ENCODE measurements at regions not wholly inside any gene's neighbourhood (a gene's known extent, or its start where the extent isn't known, plus 50 kb on each side); places are given as distances from the start of the nearest gene placed in this dataset.

- Histone ChIP-seq H3K4me1 (ENCODE audit: control insufficient read depth, insufficient read depth, low read length) (no peaks in the 10 kb centered on the region), H4K20me1 (ENCODE audit: control insufficient read depth, insufficient read depth) (no peaks in the 10 kb centered on the region), H3K9me3 (replicated peaks; ENCODE audit: control insufficient read depth, insufficient read depth, low read length) (no peaks in the 10 kb centered on the region), H3K79me2 (ENCODE audit: control insufficient read depth, insufficient read depth, low read length) (no peaks in the 10 kb centered on the region), H3K36me3 (ENCODE audit: control insufficient read depth in 2 of 2, insufficient read depth in 2 of 2, low read length in 1 of 2) (no peaks in the 10 kb centered on the region), H3K4me3 (no peak overlapping the region), H3K4me2 (ENCODE audit: control insufficient read depth, insufficient read depth) (no peak overlapping the region), H3K27me3 (replicated peaks in 1 of 2; ENCODE audit: control insufficient read depth in 2 of 2, insufficient read depth in 2 of 2, low read length in 1 of 2) (no peaks in the 10 kb centered on the region), H3K9ac (ENCODE audit: control insufficient read depth, insufficient read depth, low read length) (no peak overlapping the region), H3K27ac (ENCODE audit: control insufficient read depth, insufficient read depth) (no peak overlapping the region), H2AFZ (ENCODE audit: control insufficient read depth, low read depth, low read length) (no peak overlapping the region)
- ATAC-seq = no peak
- BruUV-seq (replicated peaks) = no TSS peak
- no peak for DNase-seq (ENCODE audit: low read depth, low spot score)
- TF ChIP-seq ZZZ3 (IDR thresholded peaks at IDR 0.05; ENCODE audit: control insufficient read depth, insufficient read length, low read depth) (no peak), SRF (IDR thresholded peaks at IDR 0.05; ENCODE audit: low read depth in 2 of 2, low read length in 2 of 2) (no peak), NFYA (IDR thresholded peaks at IDR 0.05; ENCODE audit: borderline replicate concordance, low read depth, low read length) (no peak), CHD2 (IDR thresholded peaks at IDR 0.05; ENCODE audit: borderline replicate concordance, low read depth, low read length) (no peak), ZNF687 (IDR thresholded peaks at IDR 0.05) (no peak), ZNF24 (IDR thresholded peaks at IDR 0.05) (no peak), RAD51 (IDR thresholded peaks at IDR 0.05) (no peak), WRNIP1 (IDR thresholded peaks at IDR 0.05; ENCODE audit: borderline replicate concordance, low read depth, low read length) (no peak), JUNB (IDR thresholded peaks at IDR 0.05) (no peak), CBX3 (IDR thresholded peaks at IDR 0.05; ENCODE audit: borderline replicate concordance, low read depth) (no peak), CHD4 (IDR thresholded peaks at IDR 0.05) (no peak)
- TF ChIP-seq, protein P1, sequence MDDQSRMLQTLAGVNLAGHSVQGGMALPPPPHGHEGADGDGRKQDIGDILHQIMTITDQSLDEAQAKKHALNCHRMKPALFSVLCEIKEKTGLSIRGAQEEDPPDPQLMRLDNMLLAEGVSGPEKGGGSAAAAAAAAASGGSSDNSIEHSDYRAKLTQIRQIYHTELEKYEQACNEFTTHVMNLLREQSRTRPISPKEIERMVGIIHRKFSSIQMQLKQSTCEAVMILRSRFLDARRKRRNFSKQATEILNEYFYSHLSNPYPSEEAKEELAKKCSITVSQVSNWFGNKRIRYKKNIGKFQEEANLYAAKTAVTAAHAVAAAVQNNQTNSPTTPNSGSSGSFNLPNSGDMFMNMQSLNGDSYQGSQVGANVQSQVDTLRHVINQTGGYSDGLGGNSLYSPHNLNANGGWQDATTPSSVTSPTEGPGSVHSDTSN (IDR thresholded peaks at IDR 0.05; ENCODE audit: insufficient replicate concordance, low read depth, low read length) = no peak
- TF ChIP-seq, protein P2, sequence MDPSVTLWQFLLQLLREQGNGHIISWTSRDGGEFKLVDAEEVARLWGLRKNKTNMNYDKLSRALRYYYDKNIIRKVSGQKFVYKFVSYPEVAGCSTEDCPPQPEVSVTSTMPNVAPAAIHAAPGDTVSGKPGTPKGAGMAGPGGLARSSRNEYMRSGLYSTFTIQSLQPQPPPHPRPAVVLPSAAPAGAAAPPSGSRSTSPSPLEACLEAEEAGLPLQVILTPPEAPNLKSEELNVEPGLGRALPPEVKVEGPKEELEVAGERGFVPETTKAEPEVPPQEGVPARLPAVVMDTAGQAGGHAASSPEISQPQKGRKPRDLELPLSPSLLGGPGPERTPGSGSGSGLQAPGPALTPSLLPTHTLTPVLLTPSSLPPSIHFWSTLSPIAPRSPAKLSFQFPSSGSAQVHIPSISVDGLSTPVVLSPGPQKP (IDR thresholded peaks at IDR 0.05; ENCODE audit: low read depth, low read length) = no peak
- TF ChIP-seq, protein P3, sequence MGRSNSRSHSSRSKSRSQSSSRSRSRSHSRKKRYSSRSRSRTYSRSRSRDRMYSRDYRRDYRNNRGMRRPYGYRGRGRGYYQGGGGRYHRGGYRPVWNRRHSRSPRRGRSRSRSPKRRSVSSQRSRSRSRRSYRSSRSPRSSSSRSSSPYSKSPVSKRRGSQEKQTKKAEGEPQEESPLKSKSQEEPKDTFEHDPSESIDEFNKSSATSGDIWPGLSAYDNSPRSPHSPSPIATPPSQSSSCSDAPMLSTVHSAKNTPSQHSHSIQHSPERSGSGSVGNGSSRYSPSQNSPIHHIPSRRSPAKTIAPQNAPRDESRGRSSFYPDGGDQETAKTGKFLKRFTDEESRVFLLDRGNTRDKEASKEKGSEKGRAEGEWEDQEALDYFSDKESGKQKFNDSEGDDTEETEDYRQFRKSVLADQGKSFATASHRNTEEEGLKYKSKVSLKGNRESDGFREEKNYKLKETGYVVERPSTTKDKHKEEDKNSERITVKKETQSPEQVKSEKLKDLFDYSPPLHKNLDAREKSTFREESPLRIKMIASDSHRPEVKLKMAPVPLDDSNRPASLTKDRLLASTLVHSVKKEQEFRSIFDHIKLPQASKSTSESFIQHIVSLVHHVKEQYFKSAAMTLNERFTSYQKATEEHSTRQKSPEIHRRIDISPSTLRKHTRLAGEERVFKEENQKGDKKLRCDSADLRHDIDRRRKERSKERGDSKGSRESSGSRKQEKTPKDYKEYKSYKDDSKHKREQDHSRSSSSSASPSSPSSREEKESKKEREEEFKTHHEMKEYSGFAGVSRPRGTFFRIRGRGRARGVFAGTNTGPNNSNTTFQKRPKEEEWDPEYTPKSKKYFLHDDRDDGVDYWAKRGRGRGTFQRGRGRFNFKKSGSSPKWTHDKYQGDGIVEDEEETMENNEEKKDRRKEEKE (IDR thresholded peaks at IDR 0.05) = no peak
- ChIA-PET SMC1A (ENCODE audit: uncharacterized antibody, unreplicated experiment) (interaction anchor here (0.9 kb wide), 1 partner anchor 9 kb away, joined by 4 read pairs; no protein-coding TSS in a partner anchor), CTCF (interaction anchor here (0.5 to 1.6 kb wide), 3 partner anchors 9 to 925 kb away, joined by 3 to 4 read pairs (median 3); no protein-coding TSS in a partner anchor), POLR2A (no interaction called here), RAD21 (ENCODE audit: unreplicated experiment) (no interaction called here)
- intact Hi-C loops (cut with micrococcal nuclease; ENCODE audit: unreplicated experiment) = no loop called here
- no peak for FAIRE-seq
- WGBS (ENCODE audit: insufficient coverage, insufficient replicate concordance, low lambda C conversion rate, missing lambda C conversion rate) = 9% methylated on average over 4 of the region's 4 CpGs
- in situ Hi-C loops (cut with MboI) = no loop called here
Observed at GRCh38 chr6:152821525-152821924, 70.9 kb downstream of the VIP start.
